ENCODE measurements at regions not wholly inside any gene's neighbourhood (a gene's known extent, or its start where the extent isn't known, plus 50 kb on each side); places are given as distances from the start of the nearest gene placed in this dataset.

- DNase-seq (ENCODE audit: insufficient read length) (no peak), FAIRE-seq (no peak)
- TF ChIP-seq TAF1 (IDR thresholded peaks at IDR 0.05; ENCODE audit: borderline replicate concordance, low read depth, low read length): no peak
Observed at GRCh38 chr4:116531870-116532269, 553.5 kb downstream of the TRAM1L1 start.

- no peak for FAIRE-seq
Observed at GRCh38 chr4:116531026-116531425, 554.4 kb downstream of the TRAM1L1 start.

GRCh38 chr4:116530048-116530447 is 555.3 kb downstream of the TRAM1L1 start:
- DNase-seq (ENCODE audit: insufficient read length) (no peak), FAIRE-seq (no peak)
- no peak for TF ChIP-seq POLR2AphosphoS5 (IDR thresholded peaks at IDR 0.05; ENCODE audit: low read depth, low read length)
- no peak for TF ChIP-seq POLR2A (IDR thresholded peaks at IDR 0.05; ENCODE audit: low read depth, low read length)
- no peak for TF ChIP-seq TAF1 (IDR thresholded peaks at IDR 0.05; ENCODE audit: borderline replicate concordance, low read depth, low read length)

More at GRCh38 chr4:116531026-116531425, 554.4 kb downstream of the TRAM1L1 start:
- TF ChIP-seq POLR2AphosphoS5 (IDR thresholded peaks at IDR 0.05; ENCODE audit: low read depth, low read length): no peak
- TF ChIP-seq POLR2A (IDR thresholded peaks at IDR 0.05; ENCODE audit: low read depth, low read length): no peak
- TF ChIP-seq TAF1 (IDR thresholded peaks at IDR 0.05; ENCODE audit: borderline replicate concordance, low read depth, low read length): no peak
- no peak for DNase-seq (ENCODE audit: insufficient read length)

- DNase-seq (ENCODE audit: insufficient read length) (no peak), FAIRE-seq (no peak)
- TF ChIP-seq POLR2AphosphoS5 (IDR thresholded peaks at IDR 0.05; ENCODE audit: low read depth, low read length) (no peak), POLR2A (IDR thresholded peaks at IDR 0.05; ENCODE audit: low read depth, low read length) (no peak), TAF1 (IDR thresholded peaks at IDR 0.05; ENCODE audit: borderline replicate concordance, low read depth, low read length) (no peak)
Observed at GRCh38 chr4:116529129-116529528, 556.2 kb downstream of the TRAM1L1 start.

- FAIRE-seq: no peak
- TF ChIP-seq POLR2A (IDR thresholded peaks at IDR 0.05; ENCODE audit: low read depth, low read length): no peak
- no peak for TF ChIP-seq POLR2AphosphoS5 (IDR thresholded peaks at IDR 0.05; ENCODE audit: low read depth, low read length)
- TF ChIP-seq TAF1 (IDR thresholded peaks at IDR 0.05; ENCODE audit: borderline replicate concordance, low read depth, low read length): no peak
- no peak for DNase-seq (ENCODE audit: insufficient read length)
Observed at GRCh38 chr4:116522922-116523321, 562.5 kb downstream of the TRAM1L1 start.

GRCh38 chr4:116520886-116521285 is 564.5 kb downstream of the TRAM1L1 start:
- DNase-seq (ENCODE audit: insufficient read length) (no peak), FAIRE-seq (no peak)
- TF ChIP-seq POLR2A (IDR thresholded peaks at IDR 0.05; ENCODE audit: low read depth, low read length): no peak
- no peak for TF ChIP-seq POLR2AphosphoS5 (IDR thresholded peaks at IDR 0.05; ENCODE audit: low read depth, low read length)
- TF ChIP-seq TAF1 (IDR thresholded peaks at IDR 0.05; ENCODE audit: borderline replicate concordance, low read depth, low read length): no peak

- TF ChIP-seq TAF1 (IDR thresholded peaks at IDR 0.05; ENCODE audit: borderline replicate concordance, low read depth, low read length) (no peak), POLR2A (IDR thresholded peaks at IDR 0.05; ENCODE audit: low read depth, low read length) (no peak), POLR2AphosphoS5 (IDR thresholded peaks at IDR 0.05; ENCODE audit: low read depth, low read length) (no peak)
- FAIRE-seq (no peak), DNase-seq (ENCODE audit: insufficient read length) (no peak)
Observed at GRCh38 chr4:116516711-116517110, 568.7 kb downstream of the TRAM1L1 start.

- no peak for DNase-seq (ENCODE audit: insufficient read length)
- TF ChIP-seq TAF1 (IDR thresholded peaks at IDR 0.05; ENCODE audit: borderline replicate concordance, low read depth, low read length) (no peak), POLR2A (IDR thresholded peaks at IDR 0.05; ENCODE audit: low read depth, low read length) (no peak), POLR2AphosphoS5 (IDR thresholded peaks at IDR 0.05; ENCODE audit: low read depth, low read length) (no peak)
- FAIRE-seq: no peak
Observed at GRCh38 chr4:116515959-116516358, 569.4 kb downstream of the TRAM1L1 start.

GRCh38 chr4:116512552-116512951 is 572.8 kb downstream of the TRAM1L1 start:
- DNase-seq (ENCODE audit: insufficient read length) (no peak), FAIRE-seq (no peak)
- TF ChIP-seq POLR2AphosphoS5 (IDR thresholded peaks at IDR 0.05; ENCODE audit: low read depth, low read length) (no peak), TAF1 (IDR thresholded peaks at IDR 0.05; ENCODE audit: borderline replicate concordance, low read depth, low read length) (no peak), POLR2A (IDR thresholded peaks at IDR 0.05; ENCODE audit: low read depth, low read length) (no peak)

- DNase-seq (ENCODE audit: insufficient read length) (no peak), FAIRE-seq (no peak)
- TF ChIP-seq POLR2A (IDR thresholded peaks at IDR 0.05; ENCODE audit: low read depth, low read length): no peak
- no peak for TF ChIP-seq POLR2AphosphoS5 (IDR thresholded peaks at IDR 0.05; ENCODE audit: low read depth, low read length)
- TF ChIP-seq TAF1 (IDR thresholded peaks at IDR 0.05; ENCODE audit: borderline replicate concordance, low read depth, low read length): no peak
Observed at GRCh38 chr4:116501954-116502353, 583.4 kb downstream of the TRAM1L1 start.

GRCh38 chr4:116500225-116500624 is 585.2 kb downstream of the TRAM1L1 start:
- no peak for FAIRE-seq
- no peak for TF ChIP-seq POLR2A (IDR thresholded peaks at IDR 0.05; ENCODE audit: low read depth, low read length)
- no peak for TF ChIP-seq POLR2AphosphoS5 (IDR thresholded peaks at IDR 0.05; ENCODE audit: low read depth, low read length)
- no peak for TF ChIP-seq TAF1 (IDR thresholded peaks at IDR 0.05; ENCODE audit: borderline replicate concordance, low read depth, low read length)
- no peak for DNase-seq (ENCODE audit: insufficient read length)

GRCh38 chr4:116489739-116490138 is 595.6 kb downstream of the TRAM1L1 start:
- TF ChIP-seq POLR2AphosphoS5 (IDR thresholded peaks at IDR 0.05; ENCODE audit: low read depth, low read length) (no peak), POLR2A (IDR thresholded peaks at IDR 0.05; ENCODE audit: low read depth, low read length) (no peak), TAF1 (IDR thresholded peaks at IDR 0.05; ENCODE audit: borderline replicate concordance, low read depth, low read length) (no peak)
- FAIRE-seq: no peak
- DNase-seq (ENCODE audit: insufficient read length): no peak

- no peak for FAIRE-seq
- TF ChIP-seq POLR2A (IDR thresholded peaks at IDR 0.05; ENCODE audit: low read depth, low read length): no peak
- no peak for TF ChIP-seq POLR2AphosphoS5 (IDR thresholded peaks at IDR 0.05; ENCODE audit: low read depth, low read length)
- no peak for TF ChIP-seq TAF1 (IDR thresholded peaks at IDR 0.05; ENCODE audit: borderline replicate concordance, low read depth, low read length)
- no peak for DNase-seq (ENCODE audit: insufficient read length)
Observed at GRCh38 chr4:116486401-116486800, 599.0 kb downstream of the TRAM1L1 start.
